NCI-H526 (cell line): ENCODE measurements at regions not wholly inside any gene's neighbourhood (a gene's known extent, or its start where the extent isn't known, plus 50 kb on each side); places are given as distances from the start of the nearest gene placed in this dataset.

ENCODE experiments used
- DNase-seq, 2 experiments: peaks; one replicate each; lab custom pipeline; 2025; lab: John Stamatoyannopoulos, UW

DNA sequence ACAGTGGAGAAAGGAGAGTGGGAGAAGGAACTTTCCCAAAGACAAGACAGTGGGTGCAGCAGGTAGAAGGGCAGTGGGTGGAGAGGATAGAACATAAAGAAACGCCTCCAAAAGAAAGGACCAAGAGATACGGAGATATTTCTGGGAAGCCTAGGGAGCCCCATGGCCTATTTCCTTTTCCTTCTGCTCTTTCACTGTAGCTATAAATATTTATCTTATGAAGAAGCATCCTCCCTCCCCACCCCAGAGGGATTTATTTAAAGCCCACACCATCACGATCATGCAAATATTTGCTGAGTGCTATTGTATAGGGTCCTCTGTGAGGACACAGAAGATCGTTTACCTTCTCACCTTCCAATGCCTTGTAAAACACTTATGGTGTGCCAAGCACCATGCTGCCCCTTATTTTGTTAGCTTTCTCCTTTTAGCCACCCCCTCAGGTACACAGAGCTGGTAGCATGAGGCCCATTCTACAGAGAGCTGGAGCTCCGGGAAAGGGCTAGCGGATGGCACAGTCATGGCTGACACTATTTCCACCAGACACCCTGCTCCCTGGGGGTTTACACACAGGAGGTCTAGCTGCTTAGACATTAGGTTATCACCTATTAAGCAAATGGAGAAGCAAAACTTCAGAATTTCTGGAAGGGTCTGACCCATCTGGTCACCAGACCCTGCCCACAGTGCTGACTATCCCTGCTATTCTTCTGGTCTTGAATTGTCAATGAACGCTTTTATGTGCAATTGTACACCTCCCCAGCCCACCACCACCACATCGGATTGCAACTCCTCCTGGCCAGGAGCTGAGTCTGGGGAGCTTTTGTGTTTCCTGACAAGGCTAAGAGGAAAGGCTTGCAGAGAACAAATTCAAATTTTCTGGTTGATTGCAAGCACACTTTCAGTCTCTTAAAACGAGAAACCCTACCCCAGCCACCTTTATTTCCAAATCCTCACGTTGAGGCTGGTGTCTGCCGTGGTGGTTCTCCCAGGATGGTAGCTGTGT, 91.8 kb upstream of the KLF7 start:
- DNase-seq = peak; percentile 85 to 89

DNA sequence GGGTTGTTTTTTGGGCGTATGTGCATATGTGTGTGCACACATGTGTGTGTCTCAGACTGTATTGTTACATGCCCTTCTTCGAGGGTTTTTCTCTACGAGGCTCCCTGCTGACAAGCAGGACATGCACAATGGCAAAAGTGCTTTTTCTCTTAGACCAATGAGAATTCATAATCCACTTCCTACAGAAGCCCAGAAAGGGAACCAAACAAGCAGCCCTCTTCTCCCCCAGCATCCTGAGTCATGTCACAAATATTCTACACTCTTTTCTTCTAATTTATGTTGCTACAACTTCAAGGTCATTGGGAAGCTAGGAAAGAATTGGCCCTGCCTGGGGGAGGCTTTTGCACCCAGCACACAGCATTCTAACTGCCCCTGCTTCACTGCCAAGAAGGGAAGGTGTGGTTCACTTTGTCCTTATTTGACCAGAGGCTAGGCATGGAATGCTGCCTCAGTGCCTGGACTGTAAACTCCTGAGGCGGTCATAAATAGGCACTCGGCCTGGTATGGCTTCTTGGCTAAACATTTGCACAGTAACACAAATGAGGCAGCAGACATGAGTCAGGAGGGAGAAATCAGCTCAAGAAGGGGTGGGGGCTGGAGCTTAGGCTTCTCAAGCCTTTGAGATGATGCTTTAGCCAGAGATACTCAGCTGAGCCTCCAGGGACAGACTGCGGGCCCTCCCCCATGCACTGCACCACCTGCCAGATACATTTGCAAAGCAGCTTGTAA, 92.7 kb upstream of the KLF7 start:
- DNase-seq = peak; percentile 88

DNA sequence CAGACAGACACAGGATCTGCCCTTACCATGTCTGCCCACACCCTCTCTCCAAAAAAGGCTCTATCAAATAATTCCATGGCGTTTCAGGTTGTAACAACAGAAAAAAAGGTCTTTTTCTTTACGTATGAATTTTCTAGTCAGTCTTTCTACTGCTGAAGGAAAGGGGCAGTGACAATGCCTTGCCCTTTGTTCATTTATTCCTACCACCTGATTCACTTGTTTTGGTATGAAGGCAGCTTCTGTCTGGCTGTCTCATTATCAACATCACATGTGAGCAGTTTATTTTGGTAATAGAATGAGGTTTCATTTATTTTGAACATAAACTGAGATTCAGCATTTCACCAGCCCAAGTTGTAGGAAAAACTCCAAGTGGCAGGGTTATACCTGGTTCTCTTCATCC, 94.3 kb upstream of the KLF7 start:
- DNase-seq = no peak

DNA sequence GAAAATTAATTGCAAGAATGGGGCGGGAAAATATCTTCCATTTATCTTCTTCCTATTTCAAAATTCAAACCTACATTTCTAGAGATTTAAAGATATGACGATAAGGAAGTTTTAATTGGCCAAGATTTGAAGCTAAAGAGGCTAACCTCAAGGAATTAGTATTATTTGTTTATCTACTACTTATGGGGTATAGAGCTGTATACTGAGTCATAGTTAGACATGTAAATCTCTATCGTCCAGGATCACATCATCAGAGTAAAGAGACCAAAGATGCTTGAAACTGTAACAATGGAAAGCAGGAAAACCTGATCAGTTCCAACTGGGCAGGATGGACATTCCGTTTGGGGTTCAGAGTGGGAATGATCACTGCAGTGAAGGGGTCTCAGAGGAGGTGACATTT, 95.2 kb upstream of the KLF7 start:
- DNase-seq = no peak

DNA sequence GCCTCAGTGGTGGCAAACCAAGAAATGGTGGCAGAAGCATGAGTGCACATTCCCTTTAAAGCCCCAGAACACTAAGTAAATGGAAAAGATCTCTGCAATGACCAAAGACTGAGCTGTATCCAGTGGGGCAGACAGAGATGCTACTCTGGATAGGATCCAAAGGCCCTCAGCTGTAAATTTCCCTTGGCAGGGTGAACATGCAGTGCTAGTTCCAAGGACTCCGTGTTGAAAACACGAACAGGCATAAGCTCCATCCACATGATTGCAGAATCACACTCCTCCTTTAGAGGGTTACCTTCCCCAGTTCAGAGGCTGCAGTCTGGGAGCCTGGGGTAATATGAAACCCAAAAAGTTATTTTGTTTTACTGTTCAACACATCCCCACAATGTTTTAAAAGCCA, 98.6 kb upstream of the KLF7 start:
- no peak for DNase-seq

DNA sequence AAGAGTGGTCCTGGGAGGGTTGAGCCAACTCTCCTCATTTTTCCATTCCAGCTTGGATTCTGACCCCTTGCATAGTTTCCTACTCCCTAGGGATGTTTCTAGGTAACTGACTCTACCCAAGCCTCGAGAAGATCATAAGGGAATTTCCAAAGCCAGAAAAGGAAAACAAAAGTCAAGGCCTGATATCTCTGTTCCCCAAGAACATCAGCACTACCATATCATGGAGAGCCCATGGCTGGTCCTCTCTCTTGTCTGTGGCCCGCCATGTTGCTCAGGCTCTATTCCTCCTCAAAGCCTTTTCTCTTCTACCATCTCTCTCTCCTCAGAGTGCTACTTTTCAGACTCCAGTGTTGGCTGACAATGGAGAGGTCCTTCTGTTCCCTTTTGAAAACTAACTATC, 99.6 kb upstream of the KLF7 start:
- DNase-seq = no peak

DNA sequence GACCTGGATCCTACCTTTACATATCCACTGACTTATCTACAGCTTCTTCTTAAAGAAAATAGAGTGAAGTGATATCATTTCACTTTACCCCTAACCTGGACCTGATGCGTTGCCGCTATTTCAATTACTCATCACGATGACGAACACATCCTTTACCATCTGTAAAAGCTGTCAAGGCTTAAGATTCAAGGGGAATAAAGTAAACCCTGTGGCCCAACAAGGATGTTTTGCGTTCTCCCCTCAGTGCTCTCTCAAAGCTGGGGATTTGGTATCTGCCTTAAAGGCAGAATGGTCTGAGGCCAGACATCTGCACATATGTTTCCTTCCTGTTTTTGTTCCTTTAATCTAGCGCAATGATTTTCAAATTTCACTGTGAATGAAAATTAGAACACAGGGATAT, 100.1 kb upstream of the KLF7 start:
- DNase-seq = no peak

- no peak for DNase-seq
Measured at GRCh38 chr2:207266648-207267047, 100.9 kb upstream of the KLF7 start.

- peak; percentile 7 to 24 for DNase-seq
Measured at GRCh38 chr2:207269038-207269437, 103.3 kb upstream of the KLF7 start.

GRCh38 chr2:207274530-207275189, 108.9 kb upstream of the KLF7 start:
- no peak for DNase-seq

GRCh38 chr2:207275779-207276178, 110.0 kb upstream of the KLF7 start:
- DNase-seq = peak; percentile 89 to 92

DNA sequence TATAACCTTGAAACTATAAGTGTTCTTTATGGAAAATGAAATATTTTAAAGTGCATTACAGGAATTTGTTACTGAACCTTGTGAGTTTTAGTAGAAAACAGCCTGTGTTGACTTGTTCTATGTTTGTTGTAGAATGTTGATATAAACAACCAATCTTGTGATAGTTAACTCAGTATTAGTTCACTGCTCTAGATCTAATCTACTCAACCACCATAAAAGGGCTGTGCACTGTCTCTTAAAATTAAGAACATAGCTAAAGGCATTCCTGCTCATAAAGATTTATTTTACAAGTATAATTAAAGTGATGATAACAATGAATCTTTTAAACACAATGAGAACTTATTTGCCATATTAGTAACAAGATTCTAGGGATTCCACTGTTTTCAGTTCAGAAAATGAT, 110.5 kb upstream of the KLF7 start:
- no peak for DNase-seq

- no peak for DNase-seq
Measured at GRCh38 chr2:207276858-207277257, 111.1 kb upstream of the KLF7 start.

DNA sequence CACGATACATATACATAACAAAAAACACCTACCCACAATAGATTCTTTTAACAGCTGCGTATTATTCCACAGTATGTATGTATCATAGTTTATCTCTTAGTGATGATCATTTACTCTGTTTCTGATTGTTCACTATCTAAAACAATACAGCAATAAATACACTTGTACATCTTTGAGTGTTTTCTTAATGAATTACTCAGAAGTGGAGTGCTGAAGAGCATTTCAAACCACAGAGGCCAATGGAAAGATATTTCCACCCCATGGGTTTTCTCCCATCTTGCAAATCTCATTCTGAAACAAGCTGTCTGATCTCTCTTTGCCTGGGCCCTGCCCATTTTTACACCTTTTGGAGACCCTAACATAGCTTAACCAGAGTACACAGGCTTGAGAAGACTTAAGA, 113.8 kb upstream of the KLF7 start:
- no peak for DNase-seq

- DNase-seq = no peak
Measured at GRCh38 chr2:207281436-207281835, 115.7 kb upstream of the KLF7 start.

GRCh38 chr2:207282916-207283315, 117.2 kb upstream of the KLF7 start:
- no peak for DNase-seq

GRCh38 chr2:207283356-207283755, 117.6 kb upstream of the KLF7 start:
- DNase-seq = no peak

- DNase-seq = no peak
Measured at GRCh38 chr2:207284556-207285472, 119.1 kb upstream of the KLF7 start.

GRCh38 chr2:207285473-207285815, 119.7 kb upstream of the KLF7 start:
- no peak for DNase-seq

DNA sequence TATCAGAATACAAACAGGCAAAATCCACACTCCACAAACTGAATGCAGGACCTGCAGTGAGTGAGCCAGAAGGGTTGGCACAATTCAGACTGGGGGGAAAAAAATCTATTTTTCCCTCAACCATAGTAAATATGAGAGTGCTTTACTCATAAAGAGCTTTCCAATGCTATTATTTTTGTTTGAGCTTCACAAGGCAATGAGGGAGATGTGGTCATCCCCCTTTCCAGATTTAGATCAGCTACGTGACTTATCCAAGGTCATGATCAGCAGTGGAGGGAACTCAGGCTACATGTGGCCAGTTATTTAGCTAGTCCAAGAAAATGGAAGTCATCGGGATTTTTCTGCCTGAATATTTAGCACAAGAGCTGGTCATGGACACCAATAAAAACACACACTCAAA, 120.4 kb upstream of the KLF7 start:
- DNase-seq = no peak

DNA sequence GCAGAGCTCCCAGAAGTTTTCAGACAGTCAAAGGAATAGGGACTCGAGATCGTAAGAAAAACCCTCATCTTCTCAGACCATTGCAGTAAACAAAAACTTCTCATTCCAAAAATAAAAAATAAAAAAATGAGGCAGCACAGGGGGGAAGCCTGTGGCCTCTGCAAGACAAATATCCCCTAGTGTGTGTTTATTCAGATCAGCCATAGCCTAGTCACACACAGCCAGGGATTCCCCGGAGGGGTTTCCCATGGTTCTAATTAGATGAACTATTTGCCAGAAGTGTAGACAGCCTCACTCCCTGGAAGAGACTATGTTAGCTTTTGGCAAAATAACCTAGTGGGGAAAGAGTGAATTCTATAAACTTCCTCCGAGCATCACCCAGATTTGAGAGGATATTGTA, 122.9 kb upstream of the KLF7 start:
- DNase-seq = peak; percentile 66 to 72
